H1 (cell line): ENCODE measurements at regions not wholly inside any gene's neighbourhood (a gene's known extent, or its start where the extent isn't known, plus 50 kb on each side); places are given as distances from the start of the nearest gene placed in this dataset.

Experiments used
- CTCF ChIA-PET: fragments of 300-600 bp; sonication (Branson Sonifier 250); formaldehyde crosslinking; loops from one replicate; lab custom pipeline; 2021; ENCODE audit not compliant: partially characterized antibody; lab: Charles Lee
- POLR2A ChIA-PET: fragments of 300-600 bp; sonication (Branson Sonifier 250); formaldehyde crosslinking; loops from one replicate; lab custom pipeline; 2021; ENCODE audit warnings: inconsistent platforms; ENCODE audit not compliant: partially characterized antibody; lab: Charles Lee
- DNase-seq, 2 experiments: peaks; one replicate each; pipeline versions ENCODE4 v3.0.0 to v3.0.0-alpha.2; 2010 to 2022; ENCODE audit warnings: low spot score in 2 of 2, low read depth in 1 of 2, mixed read lengths in 1 of 2
- FAIRE-seq: peaks from 2 replicates; lab custom pipeline; 2011; peaks lifted over from hg19 to GRCh38; lab: Jason Lieb, UNC
- H2AFZ ChIP-seq: 2 replicates; pipeline ENCODE4 v1.8.1; 2012; ENCODE audit warnings: low read length, inconsistent platforms
- H2AK5ac ChIP-seq: 2 replicates; pipeline ENCODE4 v1.6.1; 2013; ENCODE audit warnings: low read depth, low read length
- H2BK120ac ChIP-seq: replicated peaks from 2 replicates; pipeline ENCODE3; 2013; ENCODE audit warnings: low read depth, low read length, inconsistent platforms
- H2BK12ac ChIP-seq: 2 replicates; pipeline ENCODE4 v1.6.1; 2013; ENCODE audit warnings: low read depth, low read length
- H2BK15ac ChIP-seq: 2 replicates; pipeline ENCODE4 v1.6.1; 2013; ENCODE audit warnings: low read length
- H2BK20ac ChIP-seq: 2 replicates; pipeline ENCODE4 v1.6.1; 2013; ENCODE audit warnings: low read length
- H2BK5ac ChIP-seq: 2 replicates; pipeline ENCODE4 v1.6.1; 2013; ENCODE audit warnings: low read depth, low read length
- H3K14ac ChIP-seq: 2 replicates; pipeline ENCODE4 v1.6.1; 2013; ENCODE audit warnings: inconsistent platforms; ENCODE audit not compliant: insufficient read length
- H3K18ac ChIP-seq: 2 replicates; pipeline ENCODE4 v1.6.1; 2013; ENCODE audit warnings: low read length; ENCODE audit errors: extremely low read depth
- H3K23ac ChIP-seq: 2 replicates; pipeline ENCODE4 v1.6.1; 2013; ENCODE audit warnings: inconsistent platforms; ENCODE audit not compliant: insufficient read length
- H3K23me2 ChIP-seq: 2 replicates; pipeline ENCODE4 v1.6.1; 2013; ENCODE audit warnings: low read depth, low read length
- H3K27ac ChIP-seq: 2 replicates; pipeline ENCODE4 v1.6.1; 2011; ENCODE audit warnings: low read depth, low read length, inconsistent platforms
- H3K27me3 ChIP-seq, 4 experiments: replicated peaks in 1 of 4; 1 replicate in 1 of 4; 2 replicates in 3 of 4; pipeline versions ENCODE4 v1.6.1 to v1.8.1; 2011 to 2013; ENCODE audit warnings: low read length in 3 of 4, mild to moderate bottlenecking in 3 of 4, inconsistent platforms in 2 of 4, mixed read lengths in 2 of 4, moderate library complexity in 1 of 4; ENCODE audit not compliant: control insufficient read depth in 3 of 4, insufficient read depth in 3 of 4; ENCODE audit errors: extremely low read depth in 1 of 4
- H3K36me3 ChIP-seq, 4 experiments: 2 replicates each; pipeline versions ENCODE4 v1.6.1 to v1.8.1; 2011 to 2013; ENCODE audit warnings: mild to moderate bottlenecking in 4 of 4, low read length in 3 of 4, moderate library complexity in 2 of 4, control low read depth in 1 of 4, inconsistent platforms in 1 of 4; ENCODE audit not compliant: insufficient read depth in 4 of 4, control insufficient read depth in 2 of 4
- H3K4ac ChIP-seq: replicated peaks from 2 replicates; pipeline ENCODE3; 2013; ENCODE audit warnings: low read length, low read depth, mixed read lengths, inconsistent platforms; ENCODE audit not compliant: insufficient read length
- H3K4me1 ChIP-seq, 4 experiments: replicated peaks in 1 of 4; 1 replicate in 1 of 4; 2 replicates in 3 of 4; pipeline versions ENCODE4 v1.6.1 to v1.8.1; 2011 to 2013; ENCODE audit warnings: low read length in 3 of 4, inconsistent platforms in 2 of 4, mixed read lengths in 1 of 4; ENCODE audit not compliant: insufficient read depth in 4 of 4, control insufficient read depth in 3 of 4
- H3K4me2 ChIP-seq, 2 experiments: 2 replicates each; pipeline versions ENCODE4 v1.6.1 to v1.8.1; 2011 to 2013; ENCODE audit warnings: low read depth in 2 of 2, low read length in 2 of 2, control low read depth in 1 of 2, inconsistent platforms in 1 of 2, mild to moderate bottlenecking in 1 of 2; ENCODE audit not compliant: insufficient read depth in 1 of 2
- H3K4me3 ChIP-seq, 4 experiments: fragments of 200-600, 300-600 bp in 1 of 4; sonication (generic), shearing (Covaris generic), sonication (Bioruptor Twin) in 1 of 4; 2 replicates each; pipeline versions ENCODE4 v1.5.1 to v1.8.1; 2011 to 2016; ENCODE audit warnings: low read length in 4 of 4, low read depth in 3 of 4, control low read depth in 2 of 4, inconsistent platforms in 2 of 4, mild to moderate bottlenecking in 2 of 4, mixed read lengths in 1 of 4, moderate library complexity in 1 of 4; ENCODE audit not compliant: insufficient read depth in 2 of 4; ENCODE audit errors: extremely low read depth in 1 of 4
- H3K56ac ChIP-seq: replicated peaks from 2 replicates; pipeline ENCODE3; 2013; ENCODE audit warnings: low read depth, mild to moderate bottlenecking, mixed read lengths, low read length, inconsistent platforms; ENCODE audit not compliant: insufficient read length
- H3K79me1 ChIP-seq: 2 replicates; pipeline ENCODE4 v1.6.1; 2013; ENCODE audit warnings: low read depth, low read length, control low read depth
- H3K79me2 ChIP-seq, 2 experiments: 2 replicates each; pipeline versions ENCODE4 v1.6.1 to v1.8.1; 2012 to 2013; ENCODE audit warnings: low read length in 2 of 2, mild to moderate bottlenecking in 2 of 2, inconsistent platforms in 1 of 2; ENCODE audit not compliant: insufficient read depth in 2 of 2, control insufficient read depth in 1 of 2
- H3K9ac ChIP-seq, 4 experiments: replicated peaks in 1 of 4; 1 replicate in 1 of 4; 2 replicates in 3 of 4; pipeline versions ENCODE4 v1.6.1 to v1.8.1; 2011 to 2013; ENCODE audit warnings: low read depth in 3 of 4, low read length in 3 of 4, control low read depth in 2 of 4, mild to moderate bottlenecking in 2 of 4, moderate library complexity in 2 of 4, inconsistent platforms in 1 of 4; ENCODE audit errors: extremely low read depth in 1 of 4
- H3K9me3 ChIP-seq, 2 experiments: 2 replicates each; pipeline versions ENCODE4 v1.6.1 to v1.8.1; 2012 to 2013; ENCODE audit warnings: mild to moderate bottlenecking in 2 of 2, moderate library complexity in 2 of 2, control low read depth in 1 of 2, inconsistent platforms in 1 of 2, low read depth in 1 of 2, low read length in 1 of 2, mixed read lengths in 1 of 2; ENCODE audit not compliant: insufficient read depth in 2 of 2
- H4K20me1 ChIP-seq, 2 experiments: replicated peaks in 1 of 2; 2 replicates each; pipeline versions ENCODE3 to v1.8.1; 2011 to 2013; ENCODE audit warnings: inconsistent platforms in 2 of 2, low read length in 2 of 2, mild to moderate bottlenecking in 1 of 2; ENCODE audit not compliant: insufficient read depth in 2 of 2, control insufficient read depth in 1 of 2
- H4K5ac ChIP-seq: 2 replicates; pipeline ENCODE4 v1.6.1; 2013; ENCODE audit warnings: low read length, low read depth, mixed read lengths, inconsistent platforms; ENCODE audit not compliant: insufficient read length
- H4K8ac ChIP-seq: 2 replicates; pipeline ENCODE4 v1.8.0; 2013; ENCODE audit warnings: mild to moderate bottlenecking, moderate library complexity, low read length, inconsistent platforms; ENCODE audit not compliant: insufficient read depth; ENCODE audit errors: extremely low read depth
- H4K91ac ChIP-seq: replicated peaks from 2 replicates; pipeline ENCODE3; 2013; ENCODE audit warnings: low read length, mixed read lengths, inconsistent platforms; ENCODE audit not compliant: insufficient read length
- BCL11A ChIP-seq, 2 experiments: IDR thresholded peaks; one replicate each; pipeline ENCODE4 v1.6.1; 2011; ENCODE audit warnings: low read depth in 2 of 2, low read length in 2 of 2, mild to moderate bottlenecking in 2 of 2
- CEBPB ChIP-seq: IDR thresholded peaks from 2 replicates; pipeline ENCODE4 v1.6.1; 2012; ENCODE audit warnings: low read depth, low read length
- CREB1 ChIP-seq: IDR thresholded peaks from 2 replicates; pipeline ENCODE4 v1.6.1; 2012; ENCODE audit warnings: inconsistent platforms
- EZH2 ChIP-seq: fragments of 200-600 bp; sonication (generic); IDR thresholded peaks from 2 replicates; pipeline ENCODE4 v1.7.1; 2012; ENCODE audit warnings: low read depth, mild to moderate bottlenecking, moderate library complexity, low read length, inconsistent platforms; ENCODE audit not compliant: severe bottlenecking
- MAFK ChIP-seq: IDR thresholded peaks from 2 replicates; pipeline ENCODE4 v1.6.1; 2012; ENCODE audit warnings: low read depth, mild to moderate bottlenecking, improper control_type of control experiment, low read length
- TBP ChIP-seq: IDR thresholded peaks from 2 replicates; pipeline ENCODE4 v1.6.1; 2011; ENCODE audit warnings: low read depth, low read length, improper control_type of control experiment
- TCF12 ChIP-seq: IDR thresholded peaks from 2 replicates; pipeline ENCODE4 v1.6.1; 2011; ENCODE audit warnings: low read depth, mild to moderate bottlenecking, low read length
- WGBS, 2 experiments: shearing (Covaris generic) in 1 of 2; methylation state at CpG; one replicate each; pipeline versions ENCODE4 v1.1.6 to v1.1.7; 2013 to 2015; ENCODE audit warnings: low lambda C conversion rate in 2 of 2, mixed read lengths in 2 of 2, inconsistent platforms in 1 of 2, low coverage in 1 of 2, missing lambda C conversion rate in 1 of 2; ENCODE audit not compliant: insufficient replicate concordance in 2 of 2, insufficient coverage in 1 of 2, insufficient read length in 1 of 2; ENCODE audit errors: extremely low coverage in 1 of 2, missing lambda C conversion rate in 1 of 2; 5-methylcytosine and 5-hydroxymethylcytosine counted together
- TF ChIP-seq, protein P1 (sequence below): IDR thresholded peaks from 2 replicates; pipeline ENCODE4 v1.6.1; 2011; ENCODE audit warnings: low read length, improper control_type of control experiment

DNA sequence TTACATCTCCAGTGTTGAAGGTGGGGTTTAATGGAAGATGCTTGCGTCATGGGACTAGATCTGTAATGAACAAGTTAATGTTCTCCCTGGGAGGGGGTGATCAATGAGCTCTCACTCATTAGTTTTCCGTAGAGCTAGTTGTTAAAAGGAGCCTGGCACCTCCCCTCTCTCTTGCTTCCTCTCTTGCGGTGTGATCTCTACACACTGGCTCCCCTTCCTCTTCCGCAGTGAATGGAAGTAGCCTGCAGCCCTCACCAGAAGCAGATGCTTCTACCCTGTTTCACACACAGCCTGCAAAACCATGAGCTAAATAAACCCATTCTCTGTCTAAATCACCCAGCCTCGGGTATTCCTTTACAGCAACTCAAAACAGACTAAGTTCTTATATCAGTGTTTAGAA, 318.8 kb downstream of the SLITRK1 start:
- FAIRE-seq: peak; percentile 24
- TF ChIP-seq TBP (no peak), CREB1 (no peak), BCL11A (IDR thresholded peaks at IDR 0.05; ENCODE audit: low read depth in 2 of 2, low read length in 2 of 2) (no peak), CEBPB (no peak), TCF12 (no peak), MAFK (no peak), EZH2 (no peak)
- TF ChIP-seq, protein P1, sequence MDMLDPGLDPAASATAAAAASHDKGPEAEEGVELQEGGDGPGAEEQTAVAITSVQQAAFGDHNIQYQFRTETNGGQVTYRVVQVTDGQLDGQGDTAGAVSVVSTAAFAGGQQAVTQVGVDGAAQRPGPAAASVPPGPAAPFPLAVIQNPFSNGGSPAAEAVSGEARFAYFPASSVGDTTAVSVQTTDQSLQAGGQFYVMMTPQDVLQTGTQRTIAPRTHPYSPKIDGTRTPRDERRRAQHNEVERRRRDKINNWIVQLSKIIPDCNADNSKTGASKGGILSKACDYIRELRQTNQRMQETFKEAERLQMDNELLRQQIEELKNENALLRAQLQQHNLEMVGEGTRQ: no peak

More for the DNA sequence above, 318.8 kb downstream of the SLITRK1 start:
- no peak overlapping the region for H3K14ac ChIP-seq
- no peak overlapping the region for H4K5ac ChIP-seq
- H2BK5ac ChIP-seq: no peak overlapping the region
- H2AK5ac ChIP-seq: no peak overlapping the region
- no peak overlapping the region for H2BK20ac ChIP-seq
- no peaks in the 10 kb centered on the region for H3K27me3 ChIP-seq
- no peak overlapping the region for H2BK120ac ChIP-seq
- no peak overlapping the region for H2BK12ac ChIP-seq
- no peak overlapping the region for H2BK15ac ChIP-seq
- no peaks in the 10 kb centered on the region for H3K79me2 ChIP-seq
- H3K9me3 ChIP-seq: no peaks in the 10 kb centered on the region
- H3K79me1 ChIP-seq: no peaks in the 10 kb centered on the region
- ChIA-PET POLR2A (no interaction called here), CTCF (no interaction called here)
- no peak overlapping the region for H3K4ac ChIP-seq
- H3K56ac ChIP-seq: no peak overlapping the region
- no peak overlapping the region for H3K18ac ChIP-seq
- H3K4me3 ChIP-seq: no peak overlapping the region
- peak overlapping the region; percentile 87; the same call in 1 of the 2 replicates for H2AFZ ChIP-seq
- no peak overlapping the region for H3K9ac ChIP-seq
- no peak overlapping the region for H3K27ac ChIP-seq
- H4K91ac ChIP-seq: no peak overlapping the region
- H3K4me1 ChIP-seq: no peaks in the 10 kb centered on the region
- H4K8ac ChIP-seq: no peak overlapping the region
- no peaks in the 10 kb centered on the region for H4K20me1 ChIP-seq
- WGBS, 2 experiments: 90% methylated on average over 5 of the region's 5 CpGs; no CpG with 5 or more reads in 1 of the 2 experiments
- no peak overlapping the region for H3K4me2 ChIP-seq
- no peaks in the 10 kb centered on the region for H3K36me3 ChIP-seq
- no peaks in the 10 kb centered on the region for H3K23me2 ChIP-seq
- H3K23ac ChIP-seq: no peak overlapping the region
- DNase-seq: no peak
